ENCODE measurements at regions not wholly inside any gene's neighbourhood (a gene's known extent, or its start where the extent isn't known, plus 50 kb on each side); places are given as distances from the start of the nearest gene placed in this dataset.

- Histone ChIP-seq H3K4me1 (ENCODE audit: insufficient read depth, low read length, severe bottlenecking) (peaks cover 26% of the 10 kb centered on the region), H3K36me3 (ENCODE audit: insufficient read depth, low read length) (no peaks in the 10 kb centered on the region), H3K9me3 (ENCODE audit: low read length) (no peaks in the 10 kb centered on the region), H4K20me1 (ENCODE audit: insufficient read depth, low read length) (no peaks in the 10 kb centered on the region), H3K9ac (ENCODE audit: low read length) (no peak overlapping the region), H3K4me2 (ENCODE audit: low read length) (no peak overlapping the region), H3F3A (ENCODE audit: insufficient read depth, low read length) (no peaks in the 10 kb centered on the region), H3K9me2 (ENCODE audit: low read depth, low read length) (no peaks in the 10 kb centered on the region), H3K4me3 (ENCODE audit: low read depth, low read length, poor library complexity, severe bottlenecking) (no peak overlapping the region), H3K27me3 (ENCODE audit: insufficient read depth, low read length) (no peaks in the 10 kb centered on the region), H3K79me2 (ENCODE audit: insufficient read depth, low read length) (no peaks in the 10 kb centered on the region), H2AFZ (ENCODE audit: low read length) (no peak overlapping the region), H3K27ac (ENCODE audit: low read depth, low read length, poor library complexity, severe bottlenecking) (no peak overlapping the region)
- TF ChIP-seq, protein P1, sequence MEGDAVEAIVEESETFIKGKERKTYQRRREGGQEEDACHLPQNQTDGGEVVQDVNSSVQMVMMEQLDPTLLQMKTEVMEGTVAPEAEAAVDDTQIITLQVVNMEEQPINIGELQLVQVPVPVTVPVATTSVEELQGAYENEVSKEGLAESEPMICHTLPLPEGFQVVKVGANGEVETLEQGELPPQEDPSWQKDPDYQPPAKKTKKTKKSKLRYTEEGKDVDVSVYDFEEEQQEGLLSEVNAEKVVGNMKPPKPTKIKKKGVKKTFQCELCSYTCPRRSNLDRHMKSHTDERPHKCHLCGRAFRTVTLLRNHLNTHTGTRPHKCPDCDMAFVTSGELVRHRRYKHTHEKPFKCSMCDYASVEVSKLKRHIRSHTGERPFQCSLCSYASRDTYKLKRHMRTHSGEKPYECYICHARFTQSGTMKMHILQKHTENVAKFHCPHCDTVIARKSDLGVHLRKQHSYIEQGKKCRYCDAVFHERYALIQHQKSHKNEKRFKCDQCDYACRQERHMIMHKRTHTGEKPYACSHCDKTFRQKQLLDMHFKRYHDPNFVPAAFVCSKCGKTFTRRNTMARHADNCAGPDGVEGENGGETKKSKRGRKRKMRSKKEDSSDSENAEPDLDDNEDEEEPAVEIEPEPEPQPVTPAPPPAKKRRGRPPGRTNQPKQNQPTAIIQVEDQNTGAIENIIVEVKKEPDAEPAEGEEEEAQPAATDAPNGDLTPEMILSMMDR (IDR thresholded peaks at IDR 0.05; ENCODE audit: low read length): no peak
- no peak for TF ChIP-seq EZH2 (IDR thresholded peaks at IDR 0.05; ENCODE audit: borderline replicate concordance, low read length)
Measured at GRCh38 chr7:52362521-52362920, 672.9 kb upstream of the POM121L12 start.

DNA sequence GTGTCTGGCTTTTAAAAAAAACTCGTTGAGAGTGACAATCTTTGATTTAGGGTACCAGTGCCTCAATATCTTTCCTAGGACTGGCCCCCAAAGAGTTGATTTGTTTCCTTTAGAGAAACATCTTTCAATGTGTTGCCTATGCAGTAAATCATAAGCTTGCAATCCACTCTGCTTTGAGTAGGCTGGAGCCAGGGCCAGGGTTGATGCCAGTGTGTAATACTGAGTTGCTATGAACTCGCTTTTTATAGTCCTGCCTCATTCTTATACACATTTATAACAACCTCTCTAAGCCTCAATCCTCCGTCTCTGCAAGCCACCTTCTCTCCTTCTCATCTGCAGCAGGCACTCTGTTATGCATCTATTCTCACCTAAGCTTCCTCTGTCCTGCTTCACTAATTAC is 674.9 kb upstream of the POM121L12 start:
- Histone ChIP-seq H3K27ac (ENCODE audit: low read depth, low read length, poor library complexity, severe bottlenecking) (peak overlapping the region; percentile 29), H3K4me3 (ENCODE audit: low read depth, low read length, poor library complexity, severe bottlenecking) (no peak overlapping the region), H3K9me3 (ENCODE audit: low read length) (no peaks in the 10 kb centered on the region), H4K20me1 (ENCODE audit: insufficient read depth, low read length) (no peaks in the 10 kb centered on the region), H3K36me3 (ENCODE audit: insufficient read depth, low read length) (no peaks in the 10 kb centered on the region), H2AFZ (ENCODE audit: low read length) (0 out of 2 replicates have a peak overlapping the region, but pooled peaks have one; percentile 12), H3K9ac (ENCODE audit: low read length) (no peak overlapping the region), H3K27me3 (ENCODE audit: insufficient read depth, low read length) (no peaks in the 10 kb centered on the region), H3F3A (ENCODE audit: insufficient read depth, low read length) (no peaks in the 10 kb centered on the region), H3K4me1 (ENCODE audit: insufficient read depth, low read length, severe bottlenecking) (peaks cover 19% of the 10 kb centered on the region), H3K9me2 (ENCODE audit: low read depth, low read length) (no peaks in the 10 kb centered on the region), H3K4me2 (ENCODE audit: low read length) (no peak overlapping the region), H3K79me2 (ENCODE audit: insufficient read depth, low read length) (no peaks in the 10 kb centered on the region)
- TF ChIP-seq EZH2 (IDR thresholded peaks at IDR 0.05; ENCODE audit: borderline replicate concordance, low read length): no peak
- TF ChIP-seq, protein P1 (IDR thresholded peaks at IDR 0.05; ENCODE audit: low read length): no peak

GRCh38 chr7:52355053-52355452 is 680.4 kb upstream of the POM121L12 start:
- Histone ChIP-seq H3K9me3 (ENCODE audit: low read length) (no peaks in the 10 kb centered on the region), H3F3A (ENCODE audit: insufficient read depth, low read length) (no peaks in the 10 kb centered on the region), H3K4me3 (ENCODE audit: low read depth, low read length, poor library complexity, severe bottlenecking) (no peak overlapping the region), H3K27ac (ENCODE audit: low read depth, low read length, poor library complexity, severe bottlenecking) (no peak overlapping the region), H3K4me1 (ENCODE audit: insufficient read depth, low read length, severe bottlenecking) (peaks cover 9% of the 10 kb centered on the region), H2AFZ (ENCODE audit: low read length) (no peak overlapping the region), H3K27me3 (ENCODE audit: insufficient read depth, low read length) (no peaks in the 10 kb centered on the region), H3K79me2 (ENCODE audit: insufficient read depth, low read length) (no peaks in the 10 kb centered on the region), H4K20me1 (ENCODE audit: insufficient read depth, low read length) (no peaks in the 10 kb centered on the region), H3K4me2 (ENCODE audit: low read length) (no peak overlapping the region), H3K9ac (ENCODE audit: low read length) (no peak overlapping the region), H3K36me3 (ENCODE audit: insufficient read depth, low read length) (no peaks in the 10 kb centered on the region), H3K9me2 (ENCODE audit: low read depth, low read length) (no peaks in the 10 kb centered on the region)
- TF ChIP-seq EZH2 (IDR thresholded peaks at IDR 0.05; ENCODE audit: borderline replicate concordance, low read length): no peak
- TF ChIP-seq, protein P1 (IDR thresholded peaks at IDR 0.05; ENCODE audit: low read length): no peak

All from OCI-LY1 (cell line).